ENCODE measurements at regions not wholly inside any gene's neighbourhood (a gene's known extent, or its start where the extent isn't known, plus 50 kb on each side); places are given as distances from the start of the nearest gene placed in this dataset.

GRCh38 chrX:21014326-21014725 lies 359.9 kb upstream of the CNKSR2 start (continued):
- TF ChIP-seq TCF7L2 (IDR thresholded peaks at IDR 0.05; ENCODE audit: borderline replicate concordance, extremely low read depth, insufficient read depth, insufficient read length) (no peak), SP1 (IDR thresholded peaks at IDR 0.05; ENCODE audit: low read depth) (no peak), CTCF (IDR thresholded peaks at IDR 0.05 in 2 of 3, conservative IDR thresholded peaks at IDR 0.05 in 1 of 3; ENCODE audit: borderline replicate concordance in 1 of 3, insufficient read depth in 1 of 3, low read depth in 2 of 3, low read length in 2 of 3) (no peak), YY1 (IDR thresholded peaks at IDR 0.05; ENCODE audit: extremely low read depth, insufficient replicate concordance, low read depth, low read length) (no peak), CBX3 (IDR thresholded peaks at IDR 0.05; ENCODE audit: low read depth) (no peak), FOSL1 (IDR thresholded peaks at IDR 0.05; ENCODE audit: low read depth) (no peak), EGR1 (IDR thresholded peaks at IDR 0.05; ENCODE audit: low read depth) (no peak), ZFX (IDR thresholded peaks at IDR 0.05) (no peak)

GRCh38 chrX:21004835-21005234 lies 369.4 kb upstream of the CNKSR2 start:
- no peak overlapping the region for H3K4me3 ChIP-seq (replicated peaks in 1 of 2; ENCODE audit: low read depth in 1 of 2, low read length in 2 of 2)
- POLR2A ChIA-PET = no interaction called here
- DNase-seq (ENCODE audit: low read depth, low spot score) = no peak
- H3K27me3 ChIP-seq (ENCODE audit: insufficient read depth, low read length) = no peaks in the 10 kb centered on the region
- no peak overlapping the region for H3K27ac ChIP-seq (ENCODE audit: low read depth, low read length)
- H3K79me2 ChIP-seq (ENCODE audit: insufficient read depth, low read length) = no peaks in the 10 kb centered on the region
- H3K9ac ChIP-seq (ENCODE audit: low read length) = no peak overlapping the region
- CTCF ChIA-PET = no interaction called here
- no peaks in the 10 kb centered on the region for H3K9me2 ChIP-seq (ENCODE audit: insufficient read depth)
- RAD21 ChIA-PET (ENCODE audit: low non-redundant PET in 1 of 2, low total read pairs in 2 of 2, uncharacterized antibody in 2 of 2, unreplicated experiment in 2 of 2) = no interaction called here
- H2AFZ ChIP-seq (ENCODE audit: low read depth, low read length, poor library complexity, severe bottlenecking) = no peak overlapping the region
- no peaks in the 10 kb centered on the region for H3K36me3 ChIP-seq (ENCODE audit: control insufficient read depth in 1 of 2, insufficient read depth in 2 of 2, low read length in 2 of 2)
- no peaks in the 10 kb centered on the region for H3K4me1 ChIP-seq (ENCODE audit: control insufficient read depth in 1 of 2, insufficient read depth in 2 of 2, low read length in 2 of 2)
- TF ChIP-seq POLR2A (IDR thresholded peaks at IDR 0.05; ENCODE audit: borderline replicate concordance, extremely low read depth, insufficient read depth, insufficient read length) (no peak), EZH2phosphoT487 (IDR thresholded peaks at IDR 0.05; ENCODE audit: borderline replicate concordance) (no peak), ZNF274 (IDR thresholded peaks at IDR 0.05; ENCODE audit: low read depth, low read length) (no peak), EZH2 (IDR thresholded peaks at IDR 0.05) (no peak), EGR1 (IDR thresholded peaks at IDR 0.05; ENCODE audit: low read depth) (no peak), SIN3A (IDR thresholded peaks at IDR 0.05; ENCODE audit: low read depth) (no peak), CEBPB (IDR thresholded peaks at IDR 0.05; ENCODE audit: low read depth) (no peak), REST (IDR thresholded peaks at IDR 0.05; ENCODE audit: low read depth) (no peak)
- ATAC-seq = no peak
- no TSS peak for BruUV-seq (replicated peaks)
- H3K9me3 ChIP-seq (ENCODE audit: control insufficient read depth in 1 of 2, insufficient read depth in 1 of 2, low read depth in 1 of 2, low read length in 2 of 2) = no peaks in the 10 kb centered on the region
- H4K20me1 ChIP-seq (ENCODE audit: insufficient read depth) = no peaks in the 10 kb centered on the region
- H3K4me2 ChIP-seq (ENCODE audit: low read length) = no peak overlapping the region
- intact Hi-C loops (cut with micrococcal nuclease) = no loop called here
